Nephron progenitor cell (in vitro differentiated cells): ENCODE measurements at regions not wholly inside any gene's neighbourhood (a gene's known extent, or its start where the extent isn't known, plus 50 kb on each side); places are given as distances from the start of the nearest gene placed in this dataset.
"Not testable (repeated sequence)": the region's sequence is repeated elsewhere in the genome, so short reads cannot be mapped to it uniquely, and the experiment has no call there.

Experiments used
- DNase-seq: peaks from one replicate; pipeline ENCODE4 v3.0.0; 2021
- H3K27ac Mint-ChIP-seq: 2 replicates; pipeline ENCODE4 v1.8.0; 2021; ENCODE audit warnings: mild to moderate bottlenecking, moderate library complexity, mixed read lengths
- H3K27me3 Mint-ChIP-seq: 2 replicates; pipeline ENCODE4 v1.8.0; 2021; ENCODE audit warnings: mild to moderate bottlenecking, low read depth, mixed read lengths; ENCODE audit not compliant: poor library complexity
- H3K36me3 Mint-ChIP-seq: 2 replicates; pipeline ENCODE4 v1.8.0; 2021; ENCODE audit warnings: low read depth, mixed read lengths
- H3K4me1 Mint-ChIP-seq: 2 replicates; pipeline ENCODE4 v1.8.0; 2021; ENCODE audit warnings: mixed read lengths
- H3K4me3 Mint-ChIP-seq: 2 replicates; pipeline ENCODE4 v1.8.0; 2021; ENCODE audit warnings: mild to moderate bottlenecking, moderate library complexity, mixed read lengths
- H3K9me3 Mint-ChIP-seq: 2 replicates; pipeline ENCODE4 v1.8.0; 2021; ENCODE audit warnings: mild to moderate bottlenecking, moderate library complexity, mixed read lengths
- TF ChIP-seq, protein P1 (sequence below): fragments of 200-600 bp; sonication (generic); IDR thresholded peaks from 2 replicates; pipeline ENCODE4 v1.5.0; 2021; ENCODE audit warnings: antibody characterized with exemption

DNA sequence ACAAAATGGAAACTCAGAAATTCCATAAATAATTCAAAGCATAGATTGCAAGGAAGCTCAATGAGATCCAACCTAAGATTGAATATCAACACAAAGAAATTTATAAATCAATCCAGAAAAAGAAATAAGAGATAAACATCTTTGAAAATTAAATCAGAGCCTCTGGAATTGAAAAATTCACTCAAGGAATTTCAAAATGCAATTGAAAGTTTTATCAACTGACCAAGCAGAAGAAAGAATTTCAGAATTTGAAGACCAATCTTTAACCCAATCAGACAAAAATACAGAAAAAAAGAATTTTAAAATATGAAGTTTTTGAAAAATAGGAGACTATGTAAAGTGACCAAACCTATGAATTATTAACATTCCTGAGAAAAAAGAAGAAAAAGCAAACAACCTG, 134.1 kb downstream of the GASK1B start:
- TF ChIP-seq, protein P1, sequence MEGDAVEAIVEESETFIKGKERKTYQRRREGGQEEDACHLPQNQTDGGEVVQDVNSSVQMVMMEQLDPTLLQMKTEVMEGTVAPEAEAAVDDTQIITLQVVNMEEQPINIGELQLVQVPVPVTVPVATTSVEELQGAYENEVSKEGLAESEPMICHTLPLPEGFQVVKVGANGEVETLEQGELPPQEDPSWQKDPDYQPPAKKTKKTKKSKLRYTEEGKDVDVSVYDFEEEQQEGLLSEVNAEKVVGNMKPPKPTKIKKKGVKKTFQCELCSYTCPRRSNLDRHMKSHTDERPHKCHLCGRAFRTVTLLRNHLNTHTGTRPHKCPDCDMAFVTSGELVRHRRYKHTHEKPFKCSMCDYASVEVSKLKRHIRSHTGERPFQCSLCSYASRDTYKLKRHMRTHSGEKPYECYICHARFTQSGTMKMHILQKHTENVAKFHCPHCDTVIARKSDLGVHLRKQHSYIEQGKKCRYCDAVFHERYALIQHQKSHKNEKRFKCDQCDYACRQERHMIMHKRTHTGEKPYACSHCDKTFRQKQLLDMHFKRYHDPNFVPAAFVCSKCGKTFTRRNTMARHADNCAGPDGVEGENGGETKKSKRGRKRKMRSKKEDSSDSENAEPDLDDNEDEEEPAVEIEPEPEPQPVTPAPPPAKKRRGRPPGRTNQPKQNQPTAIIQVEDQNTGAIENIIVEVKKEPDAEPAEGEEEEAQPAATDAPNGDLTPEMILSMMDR = no peak
- H3K27ac Mint-ChIP-seq = no peak overlapping the region
- no peak for DNase-seq
- no peak overlapping the region for H3K4me3 Mint-ChIP-seq
- H3K27me3 Mint-ChIP-seq = no peaks in the 10 kb centered on the region
- H3K4me1 Mint-ChIP-seq = no peaks in the 10 kb centered on the region
- peaks cover 6% of the 10 kb centered on the region for H3K36me3 Mint-ChIP-seq
- H3K9me3 Mint-ChIP-seq = peaks cover 44% of the 10 kb centered on the region

DNA sequence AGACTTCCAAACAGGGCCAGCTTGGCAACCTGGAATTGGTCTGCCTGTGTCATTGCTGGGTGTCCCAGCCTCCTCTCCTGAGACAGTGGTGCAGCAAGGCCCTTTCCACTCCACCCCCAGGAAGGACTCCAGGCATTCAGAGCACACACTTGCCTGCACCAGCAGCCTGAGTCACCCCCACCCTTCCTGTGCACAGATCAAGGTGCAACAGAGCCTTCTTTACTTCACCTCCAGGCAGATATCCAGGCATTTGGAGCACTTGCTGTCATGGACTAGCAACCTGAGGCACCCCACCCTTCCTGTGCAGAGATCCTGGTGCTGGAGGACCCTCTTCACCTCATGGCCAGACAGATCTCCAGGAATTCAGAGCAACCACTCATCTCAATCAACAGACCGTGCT, 135.8 kb downstream of the GASK1B start:
- Mint-ChIP-seq H3K27ac (no peak overlapping the region), H3K4me3 (no peak overlapping the region), H3K4me1 (no peaks in the 10 kb centered on the region), H3K36me3 (peaks cover 6% of the 10 kb centered on the region), H3K9me3 (peaks cover 40% of the 10 kb centered on the region), H3K27me3 (no peaks in the 10 kb centered on the region)
- no peak for DNase-seq
- TF ChIP-seq, protein P1 = no peak

DNA sequence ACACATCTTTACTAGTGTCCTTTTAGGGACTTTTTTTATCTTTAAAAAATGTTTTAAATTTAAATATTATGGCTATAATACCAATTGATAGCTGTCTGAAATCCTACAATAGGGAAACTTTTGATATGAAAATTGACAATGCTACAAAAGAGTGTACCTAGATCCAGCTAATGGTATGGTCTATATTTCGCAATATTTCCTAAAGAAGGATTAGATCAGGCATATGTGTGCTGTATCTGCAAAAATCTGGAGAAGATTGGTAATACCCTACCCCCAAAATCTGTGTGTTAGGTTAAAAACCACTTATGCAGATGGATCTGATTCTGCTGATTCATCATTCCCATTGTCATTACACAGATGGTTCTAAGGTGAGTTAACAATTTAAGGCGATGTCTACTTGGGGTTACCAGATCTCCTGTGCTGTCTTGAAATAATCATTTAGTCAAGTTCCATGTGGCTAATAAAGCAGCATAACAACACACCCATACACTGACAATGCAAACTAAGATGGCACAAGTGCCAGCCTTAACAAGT, 137.1 kb downstream of the GASK1B start:
- Mint-ChIP-seq H3K36me3 (peaks cover 6% of the 10 kb centered on the region), H3K27me3 (no peaks in the 10 kb centered on the region), H3K9me3 (peaks cover 35% of the 10 kb centered on the region), H3K4me1 (no peaks in the 10 kb centered on the region), H3K4me3 (no peak overlapping the region), H3K27ac (no peak overlapping the region)
- TF ChIP-seq, protein P1 = no peak
- DNase-seq = no peak

- Mint-ChIP-seq H3K4me3 (no peak overlapping the region), H3K4me1 (no peaks in the 10 kb centered on the region), H3K9me3 (peaks cover 22% of the 10 kb centered on the region), H3K27me3 (no peaks in the 10 kb centered on the region), H3K27ac (no peak overlapping the region), H3K36me3 (no peaks in the 10 kb centered on the region)
- TF ChIP-seq, protein P1 = no peak
- DNase-seq = no peak
Observed at GRCh38 chr4:158033416-158034120, 139.3 kb downstream of the GASK1B start.

- Mint-ChIP-seq H3K27me3 (no peaks in the 10 kb centered on the region), H3K4me1 (no peaks in the 10 kb centered on the region), H3K9me3 (peaks cover 20% of the 10 kb centered on the region), H3K36me3 (no peaks in the 10 kb centered on the region), H3K4me3 (no peak overlapping the region), H3K27ac (no peak overlapping the region)
- TF ChIP-seq, protein P1 = no peak
- DNase-seq = no peak
Observed at GRCh38 chr4:158032733-158033415, 140.0 kb downstream of the GASK1B start.

DNA sequence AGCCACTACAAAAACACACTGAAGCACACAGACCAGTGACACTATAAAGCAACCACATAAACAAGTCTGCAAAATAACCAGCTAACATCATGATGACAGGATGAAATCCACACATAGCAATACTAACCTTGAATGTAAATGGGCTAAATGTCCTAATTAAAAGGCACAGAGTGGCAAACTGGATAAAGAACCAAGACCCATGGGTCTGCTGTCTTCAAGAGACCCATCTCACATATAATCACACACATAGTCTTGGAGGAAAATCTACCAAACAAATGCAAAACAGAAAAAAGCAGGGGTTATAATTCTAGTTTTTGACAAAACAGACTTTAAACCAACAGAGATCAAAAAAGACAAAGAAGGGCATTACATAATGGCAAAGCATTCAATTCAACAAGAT, 144.4 kb downstream of the GASK1B start:
- H3K9me3 Mint-ChIP-seq = peaks cover 12% of the 10 kb centered on the region
- not testable (repeated sequence) for H3K27me3 Mint-ChIP-seq, H3K4me1 Mint-ChIP-seq

More for the DNA sequence above, 144.4 kb downstream of the GASK1B start:
- not testable (repeated sequence) for H3K4me3 Mint-ChIP-seq, H3K27ac Mint-ChIP-seq, DNase-seq, H3K36me3 Mint-ChIP-seq
